ENCODE measurements at regions not wholly inside any gene's neighbourhood (a gene's known extent, or its start where the extent isn't known, plus 50 kb on each side); places are given as distances from the start of the nearest gene placed in this dataset.

GRCh38 chr18:27355308-27355707, 170.2 kb upstream of the CHST9 start:
- TF ChIP-seq OSR1 (CRISPR knock-in tag; IDR thresholded peaks at IDR 0.05) (no peak), TOX (CRISPR knock-in tag; IDR thresholded peaks at IDR 0.05; ENCODE audit: borderline replicate concordance) (no peak), CSDC2 (CRISPR knock-in tag; IDR thresholded peaks at IDR 0.05) (no peak), ZC3H10 (CRISPR knock-in tag; IDR thresholded peaks at IDR 0.05) (no peak), PATZ1 (CRISPR knock-in tag; IDR thresholded peaks at IDR 0.05; ENCODE audit: borderline replicate concordance) (no peak), ZNF70 (CRISPR knock-in tag; IDR thresholded peaks at IDR 0.05) (no peak), ZNF8 (CRISPR knock-in tag; IDR thresholded peaks at IDR 0.05) (no peak), RARB (CRISPR knock-in tag; IDR thresholded peaks at IDR 0.05) (no peak), ZFP30 (CRISPR knock-in tag; IDR thresholded peaks at IDR 0.05) (no peak), TCF4 (CRISPR knock-in tag; IDR thresholded peaks at IDR 0.05; ENCODE audit: borderline replicate concordance) (no peak), CREB5 (CRISPR knock-in tag; IDR thresholded peaks at IDR 0.05; ENCODE audit: low read depth) (no peak), ARNTL (CRISPR knock-in tag; IDR thresholded peaks at IDR 0.05; ENCODE audit: borderline replicate concordance, low read depth) (no peak), PPARA (CRISPR knock-in tag; IDR thresholded peaks at IDR 0.05; ENCODE audit: borderline replicate concordance) (no peak), ZNF565 (CRISPR knock-in tag; conservative IDR thresholded peaks at IDR 0.05; ENCODE audit: low read depth) (no peak)
